Spinal cord (tissue), 9 donors: ENCODE measurements at regions not wholly inside any gene's neighbourhood (a gene's known extent, or its start where the extent isn't known, plus 50 kb on each side); places are given as distances from the start of the nearest gene placed in this dataset.

ENCODE experiments used
- DNase-seq, 6 donors: peaks; one replicate each; pipeline versions ENCODE4 v3.0.0 to v3.0.0-alpha.2; 2013 to 2015; ENCODE audit warnings: low spot score in 6 of 6, low read depth in 4 of 6
- H3K27ac ChIP-seq: one replicate; pipeline ENCODE4 v1.5.1; 2013; ENCODE audit warnings: low read depth, low read length, control low read depth
- H3K27me3 ChIP-seq: one replicate; pipeline ENCODE4 v1.6.1; 2013; ENCODE audit warnings: low read length; ENCODE audit not compliant: control insufficient read depth, insufficient read depth
- H3K36me3 ChIP-seq: one replicate; pipeline ENCODE4 v1.6.1; 2013; ENCODE audit warnings: low read length; ENCODE audit not compliant: control insufficient read depth, insufficient read depth
- H3K4me1 ChIP-seq: one replicate; pipeline ENCODE4 v1.6.1; 2013; ENCODE audit warnings: low read length; ENCODE audit not compliant: control insufficient read depth, insufficient read depth
- H3K4me3 ChIP-seq: one replicate; pipeline ENCODE4 v1.5.1; 2013; ENCODE audit warnings: low read depth, low read length, control low read depth
- H3K9me3 ChIP-seq: one replicate; pipeline ENCODE4 v1.6.1; 2013; ENCODE audit warnings: low read length; ENCODE audit not compliant: control insufficient read depth, insufficient read depth
- WGBS: methylation state at CpG from one replicate; pipeline ENCODE4 v1.1.5; 2013; ENCODE audit warnings: missing lambda C conversion rate; ENCODE audit not compliant: insufficient coverage; 5-methylcytosine and 5-hydroxymethylcytosine counted together
- donor health status: healthy.

DNA sequence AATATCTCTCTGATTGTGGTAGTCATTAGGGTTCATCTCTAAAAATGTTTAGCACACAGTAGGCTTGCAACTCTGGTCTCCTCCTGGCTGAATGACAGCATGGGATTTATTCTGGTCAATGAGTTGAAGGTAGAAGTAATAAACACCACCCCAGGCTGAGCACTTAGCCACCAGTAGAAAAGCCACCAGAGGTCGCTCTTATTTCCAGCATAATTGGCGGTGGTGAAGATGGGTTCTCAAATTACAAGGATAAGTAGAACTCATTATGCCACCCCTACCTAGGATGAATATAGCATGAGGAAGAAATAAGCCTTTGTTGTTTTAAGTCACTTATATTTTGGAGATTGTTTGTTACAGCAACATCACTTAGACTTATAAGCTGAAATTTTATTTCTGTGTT, 302.7 kb downstream of the GPM6A start:
- DNase-seq: no peak
- Histone ChIP-seq H3K27ac (no peak overlapping the region), H3K4me3 (no peak overlapping the region), H3K27me3 (no peaks in the 10 kb centered on the region), H3K4me1 (no peaks in the 10 kb centered on the region), H3K36me3 (no peaks in the 10 kb centered on the region), H3K9me3 (no peaks in the 10 kb centered on the region)
- no CpG with 5 or more reads among the region's 2 CpGs for WGBS

DNA sequence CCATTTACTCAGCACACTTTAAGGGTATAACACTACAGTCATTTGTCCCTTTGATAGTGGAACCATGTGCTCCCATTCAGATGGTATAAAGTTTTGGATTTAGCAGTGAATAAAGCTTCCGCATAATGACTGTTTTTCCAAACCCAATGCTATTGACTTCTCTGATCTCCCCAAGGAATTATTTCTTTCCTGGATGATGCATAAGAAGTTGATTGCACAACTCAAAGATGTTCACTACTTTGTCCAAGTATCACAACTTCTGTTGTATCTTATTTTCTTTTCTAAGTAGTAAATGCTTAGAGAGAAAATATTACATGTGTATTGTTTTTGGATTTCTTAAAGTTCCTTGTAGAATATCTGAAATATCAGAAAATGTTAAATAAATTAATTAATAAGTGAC, 300.2 kb downstream of the GPM6A start:
- H3K36me3 ChIP-seq: no peaks in the 10 kb centered on the region
- no peaks in the 10 kb centered on the region for H3K4me1 ChIP-seq
- no peaks in the 10 kb centered on the region for H3K27me3 ChIP-seq
- WGBS: no CpG with 5 or more reads among the region's 1 CpG
- H3K4me3 ChIP-seq: no peak overlapping the region
- H3K27ac ChIP-seq: no peak overlapping the region
- no peaks in the 10 kb centered on the region for H3K9me3 ChIP-seq
- no peak for DNase-seq

DNA sequence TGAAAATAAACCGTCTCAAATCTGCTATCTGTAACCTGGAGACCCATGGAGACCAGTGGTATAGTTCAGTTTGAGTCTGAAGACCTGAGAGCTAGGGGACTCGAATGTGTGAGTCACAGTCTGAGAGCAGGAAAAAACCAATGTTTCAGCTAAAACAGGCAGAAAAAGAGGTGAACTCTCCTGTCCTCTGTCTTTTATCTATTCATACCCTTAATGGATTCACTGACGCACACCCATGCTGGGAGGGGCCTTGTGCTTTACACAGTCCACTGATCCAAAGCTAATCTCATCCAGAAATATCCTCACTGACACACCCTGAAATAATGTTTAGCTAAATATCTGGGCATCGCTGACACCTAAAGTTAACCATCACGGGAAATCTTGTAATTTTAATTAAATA, 297.9 kb downstream of the GPM6A start:
- Histone ChIP-seq H3K9me3 (no peaks in the 10 kb centered on the region), H3K4me1 (no peaks in the 10 kb centered on the region), H3K36me3 (no peaks in the 10 kb centered on the region), H3K27me3 (no peaks in the 10 kb centered on the region), H3K4me3 (no peak overlapping the region), H3K27ac (no peak overlapping the region)
- 76% methylated on average over 2 of the region's 5 CpGs for WGBS
- no peak for DNase-seq

DNA sequence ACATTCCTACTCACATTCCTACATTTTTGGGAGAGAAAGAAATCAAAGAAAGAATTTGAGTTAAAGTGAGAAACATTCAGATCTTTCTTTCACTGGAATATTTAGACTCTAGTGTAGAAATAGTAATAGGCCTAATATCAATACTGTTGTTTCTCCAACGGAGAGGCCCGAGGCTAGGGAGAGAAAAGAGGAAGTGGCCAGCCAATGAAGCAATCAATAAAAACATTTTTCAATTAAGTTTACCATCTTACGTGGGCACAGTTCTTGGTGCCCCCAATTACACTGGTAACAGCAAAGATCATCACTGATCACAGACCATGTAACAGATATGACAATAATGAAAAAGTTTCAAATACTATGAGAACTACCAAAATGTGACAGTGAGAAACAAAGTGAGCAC, 281.4 kb downstream of the GPM6A start:
- peaks cover 4% of the 10 kb centered on the region for H3K9me3 ChIP-seq
- WGBS: no CpG with 5 or more reads among the region's 3 CpGs
- no peak overlapping the region for H3K4me3 ChIP-seq
- H3K27me3 ChIP-seq: no peaks in the 10 kb centered on the region
- H3K36me3 ChIP-seq: no peaks in the 10 kb centered on the region
- H3K4me1 ChIP-seq: no peaks in the 10 kb centered on the region
- DNase-seq: no peak
- H3K27ac ChIP-seq: no peak overlapping the region

DNA sequence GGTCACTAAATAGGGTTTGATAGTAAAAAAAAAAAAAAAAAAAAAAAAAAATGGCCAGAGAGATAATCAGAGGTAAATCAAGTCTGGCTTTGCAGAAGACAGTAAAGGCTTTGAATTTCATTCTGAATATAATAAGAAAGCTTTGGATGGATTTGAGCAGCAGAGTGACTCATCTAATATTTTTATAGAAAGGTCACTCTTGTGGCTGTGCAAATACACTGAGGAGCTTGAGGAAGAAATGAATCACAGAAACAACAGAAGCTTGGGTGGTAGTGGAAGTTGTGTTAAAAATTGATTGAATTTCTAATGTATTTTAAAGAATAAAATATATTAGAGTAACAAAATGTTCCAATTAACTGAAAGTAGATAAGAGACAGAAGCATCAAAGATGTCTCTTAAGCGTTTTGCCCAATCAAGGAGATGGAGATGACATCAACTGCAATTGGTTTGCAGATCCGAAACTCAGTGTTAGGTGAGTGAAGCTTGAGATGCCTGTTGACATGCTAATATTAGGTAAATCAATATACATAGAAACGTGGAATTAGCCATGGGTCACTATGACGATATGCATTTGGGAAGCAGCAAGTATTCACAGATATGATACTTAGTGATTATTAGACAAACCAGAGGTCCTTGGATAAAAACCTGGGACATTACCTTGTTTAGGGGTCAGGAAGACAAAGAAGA, 280.5 kb downstream of the GPM6A start:
- no peak for DNase-seq
- Histone ChIP-seq H3K36me3 (no peaks in the 10 kb centered on the region), H3K27ac (no peak overlapping the region), H3K4me1 (no peaks in the 10 kb centered on the region), H3K4me3 (no peak overlapping the region), H3K27me3 (no peaks in the 10 kb centered on the region), H3K9me3 (peaks cover 4% of the 10 kb centered on the region)
- WGBS: 100% methylated on average over 1 of the region's 4 CpGs

DNA sequence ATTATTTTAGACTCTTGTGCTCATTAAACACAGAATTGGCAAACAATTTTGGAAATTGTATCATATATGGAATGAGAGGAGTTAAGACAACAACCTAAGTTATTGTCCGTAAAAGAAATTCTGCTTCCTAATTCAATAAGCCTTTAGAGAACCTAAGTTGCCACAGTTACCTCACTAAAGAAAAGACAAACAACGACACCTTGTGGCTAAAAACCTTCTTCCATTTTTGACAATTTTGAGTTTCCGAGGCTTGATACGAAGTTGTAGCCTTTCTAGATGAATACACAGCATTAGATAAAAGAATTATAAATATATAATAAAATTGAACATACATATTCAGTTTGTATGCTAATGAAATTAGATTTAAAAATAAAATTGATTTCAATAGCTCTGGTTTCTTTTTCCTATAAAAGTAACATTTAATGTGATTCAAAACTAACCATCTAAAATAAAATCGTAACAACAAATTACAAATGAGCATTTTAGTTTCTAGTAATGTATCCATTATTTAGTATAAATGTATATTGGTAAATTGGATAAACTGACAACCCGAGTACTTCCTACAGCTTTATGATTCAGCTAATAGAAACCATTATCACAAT, 275.1 kb downstream of the GPM6A start:
- DNase-seq: peak; percentile 38 to 95 (median 70)
- Histone ChIP-seq H3K27ac (no peak overlapping the region), H3K4me3 (no peak overlapping the region), H3K36me3 (no peaks in the 10 kb centered on the region), H3K9me3 (peaks cover 4% of the 10 kb centered on the region), H3K27me3 (no peaks in the 10 kb centered on the region), H3K4me1 (no peaks in the 10 kb centered on the region)
- no CpG with 5 or more reads among the region's 6 CpGs for WGBS

DNA sequence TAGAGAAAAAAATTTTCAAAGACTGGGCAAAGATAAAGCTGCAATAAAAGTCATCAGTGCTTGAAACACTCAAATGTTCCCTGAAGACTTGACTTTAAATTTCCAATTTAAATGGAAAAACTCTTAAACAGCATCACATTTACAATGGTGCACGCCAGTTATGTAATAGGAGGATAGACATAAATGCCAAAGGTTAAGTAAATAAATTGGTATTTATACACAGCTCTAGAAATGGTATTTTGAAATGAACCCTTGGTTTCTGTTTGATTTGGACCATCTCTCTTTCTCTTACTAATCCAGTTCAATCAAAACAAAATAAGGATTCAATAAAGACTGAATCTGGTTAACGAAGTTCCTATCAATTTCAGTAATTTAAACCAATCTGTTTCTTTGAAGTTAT, 272.6 kb downstream of the GPM6A start:
- Histone ChIP-seq H3K9me3 (no peaks in the 10 kb centered on the region), H3K27me3 (no peaks in the 10 kb centered on the region), H3K36me3 (no peaks in the 10 kb centered on the region), H3K4me3 (no peak overlapping the region), H3K27ac (no peak overlapping the region), H3K4me1 (no peaks in the 10 kb centered on the region)
- peak in 1 of 6 donors; percentile 30 for DNase-seq
- no CpG with 5 or more reads among the region's 2 CpGs for WGBS

DNA sequence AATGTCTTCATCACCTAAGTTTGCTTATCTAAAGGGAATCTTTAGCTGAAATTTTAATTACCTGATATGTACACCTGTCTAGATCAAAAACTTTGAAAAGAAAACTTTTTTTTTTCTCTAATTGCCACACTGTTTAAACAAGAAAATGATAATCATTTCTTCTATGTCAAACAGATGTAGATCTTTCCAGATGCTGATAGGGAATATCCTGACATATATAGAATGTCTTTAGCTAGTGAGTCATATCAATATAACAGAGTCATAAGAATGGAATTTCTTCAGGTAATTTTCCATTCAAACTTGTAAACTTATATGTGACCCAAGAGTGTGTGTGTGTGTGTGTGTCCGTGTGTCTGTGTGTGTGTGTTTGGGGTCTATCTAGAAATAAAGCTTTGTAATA, 271.9 kb downstream of the GPM6A start:
- no peaks in the 10 kb centered on the region for H3K4me1 ChIP-seq
- no peaks in the 10 kb centered on the region for H3K9me3 ChIP-seq
- DNase-seq: no peak
- no CpG with 5 or more reads among the region's 1 CpG for WGBS
- no peaks in the 10 kb centered on the region for H3K27me3 ChIP-seq
- no peak overlapping the region for H3K4me3 ChIP-seq
- no peaks in the 10 kb centered on the region for H3K36me3 ChIP-seq
- H3K27ac ChIP-seq: no peak overlapping the region

DNA sequence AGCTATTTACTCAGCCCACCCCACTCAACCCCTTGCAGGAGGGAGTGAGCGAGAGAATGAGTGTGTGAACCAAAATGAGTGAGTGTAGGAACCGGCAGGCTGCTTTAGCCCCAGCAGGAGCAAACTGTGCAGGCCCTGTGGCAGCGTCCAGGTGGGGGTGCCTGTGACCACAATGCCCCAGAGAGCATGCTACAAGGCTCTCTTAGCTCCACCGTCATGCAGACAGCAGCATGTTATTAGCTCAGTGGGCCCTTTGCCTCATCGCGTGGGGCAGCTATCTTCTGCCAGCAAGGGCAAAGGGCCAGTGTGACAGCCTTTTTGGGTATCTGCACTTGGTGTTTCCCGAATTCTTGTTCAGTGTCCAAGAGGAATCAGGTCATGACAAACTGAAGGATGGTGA, 271.3 kb downstream of the GPM6A start:
- Histone ChIP-seq H3K9me3 (no peaks in the 10 kb centered on the region), H3K27ac (no peak overlapping the region), H3K4me3 (no peak overlapping the region), H3K27me3 (no peaks in the 10 kb centered on the region), H3K36me3 (no peaks in the 10 kb centered on the region), H3K4me1 (no peaks in the 10 kb centered on the region)
- WGBS: 94% methylated on average over 6 of the region's 7 CpGs
- DNase-seq: no peak

DNA sequence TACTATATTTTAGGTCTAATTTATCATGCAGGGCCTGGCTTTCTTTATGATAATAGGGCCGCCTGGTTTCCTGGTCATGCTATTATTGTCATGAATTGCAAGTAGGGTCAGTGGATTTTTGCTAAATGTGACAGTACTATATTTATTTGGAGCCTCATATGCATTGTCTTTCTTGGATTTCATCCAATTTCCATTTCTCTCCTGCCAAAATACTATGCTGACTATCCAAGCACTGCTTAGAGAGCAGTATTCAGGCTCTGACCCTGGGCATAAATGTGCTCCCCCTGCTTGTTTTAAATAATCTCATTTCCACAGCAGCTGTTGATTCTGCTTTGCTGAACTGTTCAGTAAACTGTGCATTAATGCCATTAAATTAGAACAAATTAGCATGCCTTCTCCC, 269.3 kb downstream of the GPM6A start:
- Histone ChIP-seq H3K9me3 (no peaks in the 10 kb centered on the region), H3K4me1 (no peaks in the 10 kb centered on the region), H3K36me3 (no peaks in the 10 kb centered on the region), H3K27me3 (no peaks in the 10 kb centered on the region), H3K4me3 (no peak overlapping the region), H3K27ac (no peak overlapping the region)
- DNase-seq: peak in 2 of 6 donors; percentile 71 to 85
- WGBS: no CpG with 5 or more reads among the region's 1 CpG
